HG03064 (cell line): ENCODE measurements at regions not wholly inside any gene's neighbourhood (a gene's known extent, or its start where the extent isn't known, plus 50 kb on each side); places are given as distances from the start of the nearest gene placed in this dataset.

Experiments
- ATAC-seq: cut with Tn5 transposase; IDR thresholded peaks from one replicate; pipeline ENCODE4 v1.9.1; 2021; ENCODE audit warnings: low read depth; ENCODE audit not compliant: unreplicated experiment

GRCh38 chr14:101186544-101186943 lies 283.0 kb upstream of the RTL1 start:
- ATAC-seq = no peak

GRCh38 chr14:101186992-101187815 lies 283.7 kb upstream of the RTL1 start:
- ATAC-seq = no peak

DNA sequence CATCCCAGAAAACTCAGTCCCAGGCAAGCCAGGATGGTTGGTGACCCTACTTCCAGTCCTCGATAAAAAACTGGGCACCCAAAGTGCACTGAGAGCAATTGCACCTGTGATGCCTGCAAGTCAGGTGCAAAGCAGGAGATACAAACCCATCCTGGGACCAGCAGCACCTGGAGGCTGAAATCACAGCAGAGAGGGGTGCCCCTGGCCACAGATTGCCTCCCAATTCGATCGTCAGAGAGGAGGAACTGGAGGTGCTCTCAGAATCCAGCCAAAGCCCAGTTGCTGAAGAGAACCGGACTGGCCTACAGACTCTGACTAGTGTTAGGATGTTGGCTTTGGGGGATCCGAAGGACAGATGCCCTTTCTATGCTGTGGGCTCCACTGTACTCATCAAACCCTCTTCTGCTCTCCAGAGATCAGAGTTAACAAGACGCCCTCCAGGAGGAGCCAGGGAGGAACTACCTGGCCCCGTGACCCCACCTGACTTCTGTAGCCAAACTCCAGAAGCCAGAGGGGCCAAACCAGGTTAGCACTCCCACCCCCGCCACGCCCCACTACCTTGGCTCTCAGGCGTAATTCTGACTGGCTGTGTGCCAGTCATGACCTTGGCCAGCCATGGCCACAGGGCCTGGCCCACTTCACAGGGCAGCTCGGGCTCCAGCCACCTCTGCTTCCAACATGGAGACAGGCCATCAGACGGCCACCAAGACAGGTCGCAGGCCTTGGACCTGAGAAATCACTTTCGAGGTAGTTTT lies 284.5 kb upstream of the RTL1 start:
- no peak for ATAC-seq

GRCh38 chr14:101188571-101188915 lies 285.0 kb upstream of the RTL1 start:
- no peak for ATAC-seq

DNA sequence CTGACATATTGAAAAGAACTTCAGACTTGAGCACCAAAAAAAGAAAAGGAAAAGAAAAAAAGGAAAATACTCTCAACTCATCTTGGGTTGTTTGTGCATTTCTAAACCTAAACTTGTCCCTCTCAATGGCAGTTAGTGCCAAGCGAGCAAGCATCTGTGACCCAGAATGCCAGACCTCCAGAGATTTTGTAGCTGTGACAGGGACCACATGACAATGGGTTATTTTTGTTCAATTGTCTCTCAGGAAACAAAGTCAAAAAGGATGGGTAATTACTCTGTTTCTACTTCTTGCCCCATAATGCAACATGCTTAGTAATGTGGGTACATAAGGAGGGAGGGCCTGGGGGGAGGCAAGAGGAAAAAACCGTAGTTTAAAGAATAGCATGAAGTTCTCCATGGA lies 285.7 kb upstream of the RTL1 start:
- ATAC-seq = no peak

GRCh38 chr14:101189962-101190560 lies 286.5 kb upstream of the RTL1 start:
- no peak for ATAC-seq

- no peak for ATAC-seq
Observed at GRCh38 chr14:101191101-101191720, 287.7 kb upstream of the RTL1 start.

- ATAC-seq = no peak
Observed at GRCh38 chr14:101191721-101192660, 288.5 kb upstream of the RTL1 start.

- ATAC-seq = no peak
Observed at GRCh38 chr14:101192661-101193000, 289.1 kb upstream of the RTL1 start.

DNA sequence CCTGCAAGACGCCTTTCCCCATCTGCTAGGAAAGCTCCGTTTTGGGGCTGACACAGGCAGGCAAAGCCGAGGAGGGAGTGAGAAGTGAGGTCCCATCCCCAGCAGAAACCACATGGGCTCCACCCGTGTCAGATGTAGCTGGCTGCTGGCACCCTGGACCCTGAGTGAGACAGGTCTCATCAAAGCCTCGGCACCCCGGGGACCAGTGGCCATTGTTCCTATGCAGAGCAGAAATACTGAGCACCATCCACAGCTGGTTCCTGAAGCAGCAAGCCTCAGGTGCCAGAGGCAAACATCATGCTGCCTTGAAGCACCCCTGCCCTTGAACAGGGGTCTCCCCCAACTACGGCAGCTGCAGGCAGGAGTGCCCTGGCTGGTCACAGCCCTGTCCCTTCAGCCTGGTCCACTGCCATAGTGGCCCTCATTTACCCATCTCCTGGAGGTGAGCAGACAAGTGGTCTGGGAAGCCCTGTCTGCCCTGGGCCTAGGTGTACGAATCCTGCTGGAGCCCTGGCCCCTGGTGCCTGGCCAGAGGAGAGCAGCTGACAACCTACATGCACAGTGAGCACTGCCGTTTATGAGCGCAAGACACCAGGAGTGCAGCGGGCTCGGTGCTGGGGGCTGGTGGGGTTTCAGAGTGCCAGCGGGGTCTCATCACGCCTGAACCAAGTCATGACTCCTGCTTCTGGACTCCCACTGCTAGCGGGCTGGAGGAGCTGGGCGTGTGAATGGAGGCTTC lies 289.8 kb upstream of the RTL1 start:
- ATAC-seq = no peak

GRCh38 chr14:101193845-101194372 lies 290.4 kb upstream of the RTL1 start:
- no peak for ATAC-seq

- ATAC-seq = no peak
Observed at GRCh38 chr14:101194373-101195308, 291.1 kb upstream of the RTL1 start.

DNA sequence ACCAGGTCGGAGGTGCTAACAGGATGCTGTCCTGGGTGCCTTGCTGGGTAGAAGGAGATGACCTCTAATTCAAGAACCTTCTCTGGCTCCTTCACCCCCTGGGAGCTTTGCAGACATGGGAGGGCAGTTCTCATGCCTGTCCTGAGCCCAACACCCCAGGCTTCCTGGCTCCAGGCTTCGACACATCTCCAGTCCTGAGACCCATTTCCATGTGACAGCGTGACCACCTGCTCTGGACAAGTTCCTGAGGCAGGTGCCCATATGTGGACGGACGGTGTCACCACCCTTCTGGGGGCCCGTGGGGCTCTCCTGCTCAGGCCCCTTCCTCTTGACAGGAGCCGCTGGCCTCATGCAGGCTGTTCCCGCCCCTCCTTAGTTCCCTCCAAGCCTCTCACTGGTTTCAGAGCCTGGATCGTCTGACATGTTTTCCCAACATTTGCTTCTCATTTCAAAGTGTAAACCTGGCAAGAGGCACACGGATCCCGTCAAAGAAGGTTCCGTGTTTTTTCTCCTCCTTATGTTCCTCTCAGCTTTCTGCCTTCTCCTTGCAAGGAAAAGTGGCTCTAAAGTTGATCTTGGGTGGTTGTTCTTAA lies 291.9 kb upstream of the RTL1 start:
- ATAC-seq = no peak

DNA sequence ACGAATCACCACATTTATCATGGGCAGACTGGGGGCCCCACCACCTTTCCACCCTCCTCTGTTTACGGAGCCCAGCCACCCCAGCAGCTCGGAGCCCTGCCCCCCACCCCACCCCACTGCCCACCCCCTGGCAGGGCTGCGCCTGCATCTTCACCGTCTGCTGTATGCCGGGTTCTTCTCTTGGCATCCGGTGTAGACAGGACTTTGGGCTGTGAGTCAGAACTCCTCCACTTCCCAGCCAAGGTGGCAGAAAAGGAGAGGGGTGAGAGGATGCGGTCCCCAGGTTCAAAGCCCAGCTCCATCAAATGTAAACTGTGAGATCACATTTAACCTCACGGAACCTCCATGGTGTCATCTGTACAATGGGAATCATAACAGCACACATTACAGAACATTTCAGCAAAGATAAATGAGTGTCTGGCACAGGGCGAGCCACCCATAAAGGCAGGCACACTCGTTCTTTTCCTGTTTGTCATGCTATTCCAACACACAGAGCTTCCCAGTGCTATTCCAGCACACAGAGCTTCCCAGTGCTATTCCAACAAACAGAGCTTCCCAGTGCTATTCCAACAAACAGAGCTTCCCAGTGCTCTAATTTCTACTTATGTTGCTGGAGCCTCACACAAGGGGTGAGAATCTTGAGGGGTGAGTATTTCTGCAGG lies 292.7 kb upstream of the RTL1 start:
- no peak for ATAC-seq

- no peak for ATAC-seq
Observed at GRCh38 chr14:101196795-101197590, 293.5 kb upstream of the RTL1 start.

GRCh38 chr14:101197595-101198397 lies 294.3 kb upstream of the RTL1 start:
- no peak for ATAC-seq
